Glutamatergic neuron (in vitro differentiated cells): ENCODE measurements at regions not wholly inside any gene's neighbourhood (a gene's known extent, or its start where the extent isn't known, plus 50 kb on each side); places are given as distances from the start of the nearest gene placed in this dataset.
"Not testable (repeated sequence)": the region's sequence is repeated elsewhere in the genome, so short reads cannot be mapped to it uniquely, and the experiment has no call there.

ENCODE experiments used
- DNase-seq: peaks from one replicate; pipeline ENCODE4 v3.0.0; 2022
- H3K27ac Mint-ChIP-seq: one replicate; pipeline ENCODE4 v1.8.0; 2020; ENCODE audit warnings: mild to moderate bottlenecking, mixed read lengths, inconsistent platforms; ENCODE audit not compliant: unreplicated experiment
- H3K27me3 Mint-ChIP-seq: one replicate; pipeline ENCODE4 v1.8.0; 2020; ENCODE audit warnings: mild to moderate bottlenecking, moderate library complexity, mixed read lengths, inconsistent platforms; ENCODE audit not compliant: unreplicated experiment
- H3K36me3 Mint-ChIP-seq: one replicate; pipeline ENCODE4 v1.8.0; 2020; ENCODE audit warnings: mild to moderate bottlenecking, mixed read lengths, inconsistent platforms; ENCODE audit not compliant: unreplicated experiment
- H3K4me1 Mint-ChIP-seq: one replicate; pipeline ENCODE4 v1.8.0; 2020; ENCODE audit warnings: mild to moderate bottlenecking, low read depth, mixed read lengths, inconsistent platforms; ENCODE audit not compliant: unreplicated experiment
- H3K4me3 Mint-ChIP-seq: one replicate; pipeline ENCODE4 v1.8.0; 2020; ENCODE audit warnings: mild to moderate bottlenecking, mixed read lengths, inconsistent platforms; ENCODE audit not compliant: unreplicated experiment
- H3K9me3 Mint-ChIP-seq: one replicate; pipeline ENCODE4 v1.8.0; 2020; ENCODE audit warnings: mild to moderate bottlenecking, moderate library complexity, mixed read lengths, inconsistent platforms; ENCODE audit not compliant: unreplicated experiment
- CTCF ChIP-seq: fragments of 200-600 bp; sonication (generic); IDR thresholded peaks from one replicate; pipeline ENCODE4 v1.5.0; 2021; ENCODE audit not compliant: partially characterized antibody, unreplicated experiment

- Mint-ChIP-seq H3K9me3 (peaks cover 13% of the 10 kb centered on the region), H3K4me1 (peaks cover 17% of the 10 kb centered on the region), H3K4me3 (peak overlapping the region; percentile 81)
- not testable (repeated sequence) for DNase-seq, H3K27ac Mint-ChIP-seq, H3K36me3 Mint-ChIP-seq, H3K27me3 Mint-ChIP-seq
Measured at GRCh38 chr4:3956165-3956867, 190.1 kb downstream of the ADRA2C start.

GRCh38 chr4:3961091-3961672 lies 195.0 kb downstream of the ADRA2C start:
- H3K4me3 Mint-ChIP-seq, DNase-seq, H3K27me3 Mint-ChIP-seq, H3K36me3 Mint-ChIP-seq, H3K27ac Mint-ChIP-seq, H3K9me3 Mint-ChIP-seq, H3K4me1 Mint-ChIP-seq: not testable (repeated sequence)

- H3K27ac Mint-ChIP-seq, H3K36me3 Mint-ChIP-seq, H3K4me1 Mint-ChIP-seq, H3K9me3 Mint-ChIP-seq, H3K27me3 Mint-ChIP-seq, DNase-seq, H3K4me3 Mint-ChIP-seq: not testable (repeated sequence)
Measured at GRCh38 chr4:3964572-3965278, 198.5 kb downstream of the ADRA2C start.

GRCh38 chr4:3967204-3967603 lies 201.0 kb downstream of the ADRA2C start:
- not testable (repeated sequence) for H3K9me3 Mint-ChIP-seq, H3K27me3 Mint-ChIP-seq, H3K36me3 Mint-ChIP-seq, H3K4me1 Mint-ChIP-seq, DNase-seq, H3K27ac Mint-ChIP-seq, H3K4me3 Mint-ChIP-seq

GRCh38 chr4:3972626-3973025 lies 206.4 kb downstream of the ADRA2C start:
- not testable (repeated sequence) for H3K27ac Mint-ChIP-seq, H3K4me3 Mint-ChIP-seq

GRCh38 chr4:3973581-3974200 lies 207.5 kb downstream of the ADRA2C start:
- not testable (repeated sequence) for H3K27me3 Mint-ChIP-seq, H3K4me1 Mint-ChIP-seq, H3K27ac Mint-ChIP-seq, DNase-seq, H3K36me3 Mint-ChIP-seq, H3K9me3 Mint-ChIP-seq, H3K4me3 Mint-ChIP-seq

More at GRCh38 chr4:3972626-3973025, 206.4 kb downstream of the ADRA2C start:
- DNase-seq, H3K4me1 Mint-ChIP-seq, H3K36me3 Mint-ChIP-seq, H3K9me3 Mint-ChIP-seq, H3K27me3 Mint-ChIP-seq: not testable (repeated sequence)

GRCh38 chr4:3983518-3984125 lies 217.4 kb downstream of the ADRA2C start:
- not testable (repeated sequence) for H3K36me3 Mint-ChIP-seq, DNase-seq, H3K4me1 Mint-ChIP-seq, H3K9me3 Mint-ChIP-seq, H3K4me3 Mint-ChIP-seq, H3K27ac Mint-ChIP-seq, H3K27me3 Mint-ChIP-seq

- not testable (repeated sequence) for H3K4me1 Mint-ChIP-seq, H3K36me3 Mint-ChIP-seq, H3K27me3 Mint-ChIP-seq, H3K9me3 Mint-ChIP-seq, H3K4me3 Mint-ChIP-seq, H3K27ac Mint-ChIP-seq, DNase-seq
- peak; percentile 25 for TF ChIP-seq CTCF
Measured at GRCh38 chr4:3984796-3985195, 218.6 kb downstream of the ADRA2C start.

- not testable (repeated sequence) for H3K27ac Mint-ChIP-seq, H3K4me3 Mint-ChIP-seq, H3K9me3 Mint-ChIP-seq, DNase-seq, H3K36me3 Mint-ChIP-seq, H3K27me3 Mint-ChIP-seq, H3K4me1 Mint-ChIP-seq
Measured at GRCh38 chr4:3986412-3986811, 220.2 kb downstream of the ADRA2C start.

GRCh38 chr4:3997386-3997785 lies 229.3 kb downstream of the OTOP1 start:
- not testable (repeated sequence) for H3K27me3 Mint-ChIP-seq, H3K4me1 Mint-ChIP-seq, DNase-seq

GRCh38 chr4:4004036-4004435 lies 222.7 kb downstream of the OTOP1 start:
- DNase-seq, H3K27me3 Mint-ChIP-seq, H3K9me3 Mint-ChIP-seq, H3K4me1 Mint-ChIP-seq, H3K27ac Mint-ChIP-seq, H3K4me3 Mint-ChIP-seq, H3K36me3 Mint-ChIP-seq: not testable (repeated sequence)

More at GRCh38 chr4:3997386-3997785, 229.3 kb downstream of the OTOP1 start:
- not testable (repeated sequence) for H3K9me3 Mint-ChIP-seq, H3K27ac Mint-ChIP-seq, H3K36me3 Mint-ChIP-seq, H3K4me3 Mint-ChIP-seq
